Fibroblast of skin of left biceps (primary cell): ENCODE measurements at regions not wholly inside any gene's neighbourhood (a gene's known extent, or its start where the extent isn't known, plus 50 kb on each side); places are given as distances from the start of the nearest gene placed in this dataset.
"Not testable (repeated sequence)": the region's sequence is repeated elsewhere in the genome, so short reads cannot be mapped to it uniquely, and the experiment has no call there.

ENCODE experiments used
- DNase-seq, 2 experiments: peaks; one replicate each; pipeline ENCODE4 v3.0.0-alpha.2; 2013; ENCODE audit warnings: low read depth in 2 of 2

GRCh38 chr15:77909182-77909940, 168.2 kb downstream of the TBC1D2B start:
- no peak for DNase-seq

- not testable (repeated sequence) for DNase-seq
Measured at GRCh38 chr15:77908752-77909111, 168.8 kb downstream of the TBC1D2B start.

GRCh38 chr15:77907824-77908751, 169.4 kb downstream of the TBC1D2B start:
- no peak for DNase-seq

- not testable (repeated sequence) for DNase-seq
Measured at GRCh38 chr15:77906062-77906990, 171.2 kb downstream of the TBC1D2B start.

GRCh38 chr15:77905301-77905920, 172.1 kb downstream of the TBC1D2B start:
- DNase-seq: no peak

- DNase-seq: no peak
Measured at GRCh38 chr15:77904901-77905300, 172.6 kb downstream of the TBC1D2B start.

GRCh38 chr15:77904436-77904821, 173.1 kb downstream of the TBC1D2B start:
- no peak for DNase-seq

GRCh38 chr15:77903761-77904435, 173.6 kb downstream of the TBC1D2B start:
- not testable (repeated sequence) for DNase-seq

- not testable (repeated sequence) for DNase-seq
Measured at GRCh38 chr15:77902921-77903760, 174.4 kb downstream of the TBC1D2B start.

GRCh38 chr15:77901921-77902750, 175.4 kb downstream of the TBC1D2B start:
- no peak for DNase-seq

GRCh38 chr15:77901251-77901881, 176.1 kb downstream of the TBC1D2B start:
- no peak for DNase-seq

GRCh38 chr15:77900331-77900963, 177.1 kb downstream of the TBC1D2B start:
- DNase-seq: not testable (repeated sequence)

- not testable (repeated sequence) for DNase-seq
Measured at GRCh38 chr15:77899776-77900175, 177.7 kb downstream of the TBC1D2B start.

- no peak for DNase-seq
Measured at GRCh38 chr15:77898811-77899730, 178.4 kb downstream of the TBC1D2B start.

- DNase-seq: no peak
Measured at GRCh38 chr15:77897896-77898406, 179.6 kb downstream of the TBC1D2B start.

- not testable (repeated sequence) for DNase-seq
Measured at GRCh38 chr15:77897113-77897895, 180.2 kb downstream of the TBC1D2B start.
